GM12878 (cell line): ENCODE measurements at regions not wholly inside any gene's neighbourhood (a gene's known extent, or its start where the extent isn't known, plus 50 kb on each side); places are given as distances from the start of the nearest gene placed in this dataset.

Experiments
- ATAC-seq: fragments of 200-7000 bp; cut with Tn5 transposase; 3 replicates; pipeline ENCODE4 v1.9.1; 2020; ENCODE audit warnings: mild to moderate bottlenecking, moderate library complexity
- BruUV-seq: library from RNA; stranded (reverse); fragments of 400-500 nt; replicated peaks from 2 replicates; lab custom pipeline; 2021; lab: Mats Ljungman, UMichigan
- CTCF ChIA-PET: fragments of 300-600 bp; sonication (Branson Sonifier 250); formaldehyde crosslinking; extraction: SDS; loops from one replicate; lab custom pipeline; 2021; ENCODE audit warnings: inconsistent platforms; lab: Yijun Ruan, JAX
- POLR2A ChIA-PET: fragments of 350-600 bp; formaldehyde crosslinking; extraction: SDS; loops from one replicate; lab custom pipeline; 2021; ENCODE audit warnings: inconsistent platforms; lab: Charles Lee
- RAD21 ChIA-PET: fragments of 300-600 bp; sonication (Branson Sonifier 250); formaldehyde crosslinking; loops from one replicate; lab custom pipeline; 2023; ENCODE audit warnings: antibody characterized with exemption; ENCODE audit not compliant: unreplicated experiment; lab: Charles Lee
- SMC1A ChIA-PET: fragments of 300-600 bp; sonication (Branson Sonifier 250); formaldehyde crosslinking; loops from one replicate; lab custom pipeline; 2023; ENCODE audit not compliant: unreplicated experiment, uncharacterized antibody; lab: Charles Lee
- DNase-seq: peaks from one replicate; pipeline ENCODE4 v3.0.0-alpha.2; 2011; ENCODE audit warnings: low read depth, low spot score
- FAIRE-seq: peaks from 3 replicates; lab custom pipeline; 2011; peaks lifted over from hg19 to GRCh38; lab: Jason Lieb, UNC
- H2AFZ ChIP-seq: 2 replicates; pipeline ENCODE4 v1.6.0; 2011; ENCODE audit warnings: low read depth, low read length, control low read depth; ENCODE audit not compliant: control insufficient read depth
- H3K27ac ChIP-seq: 2 replicates; pipeline ENCODE4 v1.5.1; 2011; ENCODE audit warnings: control low read depth; ENCODE audit not compliant: control insufficient read depth, insufficient read depth
- H3K27me3 ChIP-seq, 2 experiments: replicated peaks in 1 of 2; 2 replicates each; pipeline versions ENCODE4 v1.6.0 to v1.6.1; 2011; ENCODE audit warnings: low read length in 1 of 2; ENCODE audit not compliant: control insufficient read depth in 2 of 2, insufficient read depth in 2 of 2
- H3K36me3 ChIP-seq, 2 experiments: 2 replicates each; pipeline ENCODE4 v1.5.1; 2011; ENCODE audit warnings: low read length in 1 of 2; ENCODE audit not compliant: control insufficient read depth in 2 of 2, insufficient read depth in 2 of 2
- H3K4me1 ChIP-seq: 2 replicates; pipeline ENCODE4 v1.6.1; 2011; ENCODE audit warnings: mild to moderate bottlenecking, low read length, moderate library complexity, mixed read lengths; ENCODE audit not compliant: control insufficient read depth, insufficient read depth
- H3K4me2 ChIP-seq: 2 replicates; pipeline ENCODE4 v1.6.0; 2011; ENCODE audit warnings: control low read depth; ENCODE audit not compliant: control insufficient read depth, insufficient read depth
- H3K4me3 ChIP-seq: fragments of 200-600 bp; sonication (generic); 2 replicates; pipeline ENCODE4 v1.5.1; 2016
- H3K79me2 ChIP-seq: 2 replicates; pipeline ENCODE4 v1.6.0; 2011; ENCODE audit warnings: low read length; ENCODE audit not compliant: control insufficient read depth, insufficient read depth
- H3K9ac ChIP-seq: 2 replicates; pipeline ENCODE4 v1.8.0; 2011; ENCODE audit warnings: low read length, control low read depth, mixed read lengths; ENCODE audit not compliant: control insufficient read depth, insufficient read depth
- H3K9me3 ChIP-seq: replicated peaks from 3 replicates; pipeline ENCODE4 v1.5.1; 2011; ENCODE audit warnings: mild to moderate bottlenecking, low read length; ENCODE audit not compliant: control insufficient read depth, insufficient read depth
- H4K20me1 ChIP-seq: 2 replicates; pipeline ENCODE4 v1.6.0; 2011; ENCODE audit not compliant: control insufficient read depth, insufficient read depth
- CTCF ChIP-seq, 3 experiments: IDR thresholded peaks in 2 of 3; conservative IDR thresholded peaks in 1 of 3; 2 replicates each; pipeline ENCODE4 v1.5.1; 2011; ENCODE audit warnings: low read depth in 3 of 3, low read length in 3 of 3, mild to moderate bottlenecking in 3 of 3, control low read depth in 2 of 3, moderate library complexity in 2 of 3, inconsistent platforms in 1 of 3, mixed read lengths in 1 of 3; ENCODE audit not compliant: control insufficient read depth in 2 of 3, insufficient read depth in 1 of 3; ENCODE audit errors: extremely low read depth in 1 of 3
- NR2F1 ChIP-seq: fragments of 450-650 bp; conservative IDR thresholded peaks from 2 replicates; pipeline ENCODE4 v1.6.1; 2017; ENCODE audit warnings: mild to moderate bottlenecking
- RELB ChIP-seq: fragments of 450-650 bp; IDR thresholded peaks from 2 replicates; pipeline ENCODE4 v1.6.1; 2017; ENCODE audit warnings: low read depth, mild to moderate bottlenecking, moderate library complexity
- WGBS: methylation state at CpG from one replicate; pipeline ENCODE4 v1.1.6; 2016; ENCODE audit warnings: low lambda C conversion rate; ENCODE audit not compliant: insufficient replicate concordance, insufficient coverage; ENCODE audit errors: missing lambda C conversion rate; 5-methylcytosine and 5-hydroxymethylcytosine counted together
- in situ Hi-C: fragments of 300-500 bp; cut with MboI; formaldehyde crosslinking; loops from 9 replicates; pipeline ENCODE4 v1.14.3; 2018; ENCODE audit warnings: mixed read lengths
- intact Hi-C: fragments of 100-400 bp; cut with micrococcal nuclease; formaldehyde crosslinking; loops from one replicate; pipeline ENCODE4 v1.14.2; 2022; ENCODE audit not compliant: unreplicated experiment
- TF ChIP-seq, protein P1 (sequence below): fragments of 450-650 bp; IDR thresholded peaks from 2 replicates; pipeline ENCODE4 v1.6.1; 2017; ENCODE audit warnings: antibody characterized with exemption, mild to moderate bottlenecking, moderate library complexity
- TF ChIP-seq, protein P2 (sequence below): fragments of 450-650 bp; IDR thresholded peaks from 2 replicates; pipeline ENCODE4 v1.6.1; 2016; ENCODE audit warnings: mild to moderate bottlenecking

- 0% methylated on average over 2 of the region's 2 CpGs for WGBS
- no peak; the same call in 2 of the 3 replicates for ATAC-seq
- Histone ChIP-seq H4K20me1 (no peaks in the 10 kb centered on the region), H3K4me1 (peaks cover 22% of the 10 kb centered on the region), H3K9me3 (no peaks in the 10 kb centered on the region; the same call in 2 of the 3 replicates), H3K27me3 (no peaks in the 10 kb centered on the region), H3K27ac (peak overlapping the region; percentile 54), H3K4me3 (0 out of 2 replicates have a peak overlapping the region, but pooled peaks have one; percentile 23), H3K9ac (peak overlapping the region; percentile 1; the same call in 1 of the 2 replicates)
- ChIA-PET POLR2A (interaction anchor here (0.6 to 3.9 kb wide), 10 partner anchors 8 to 382 kb away, joined by 3 to 27 read pairs (median 4); no protein-coding TSS in a partner anchor), CTCF (interaction anchor here (0.6 to 4.0 kb wide), 15 partner anchors 8 to 234 kb away, joined by 3 to 21 read pairs (median 5); no protein-coding TSS in a partner anchor), SMC1A (interaction anchor here (0.6 to 6.7 kb wide), 26 partner anchors 7 to 435 kb away, joined by 3 to 167 read pairs (median 6); no protein-coding TSS in a partner anchor)
- TSS peak; percentile 59 for BruUV-seq
- intact Hi-C loops (loop anchor here (1.0 to 5.0 kb wide), 5 partner anchors 14 to 181 kb away; partner anchors contain the start of gene LY86), in situ Hi-C loops (loop anchor here (5.0 kb wide), 1 partner anchor 74 kb away; no protein-coding TSS in a partner anchor)
- DNase-seq, result no peak
- peak; percentile 35 for FAIRE-seq
- TF ChIP-seq RELB, result no peak
- TF ChIP-seq, protein P1, sequence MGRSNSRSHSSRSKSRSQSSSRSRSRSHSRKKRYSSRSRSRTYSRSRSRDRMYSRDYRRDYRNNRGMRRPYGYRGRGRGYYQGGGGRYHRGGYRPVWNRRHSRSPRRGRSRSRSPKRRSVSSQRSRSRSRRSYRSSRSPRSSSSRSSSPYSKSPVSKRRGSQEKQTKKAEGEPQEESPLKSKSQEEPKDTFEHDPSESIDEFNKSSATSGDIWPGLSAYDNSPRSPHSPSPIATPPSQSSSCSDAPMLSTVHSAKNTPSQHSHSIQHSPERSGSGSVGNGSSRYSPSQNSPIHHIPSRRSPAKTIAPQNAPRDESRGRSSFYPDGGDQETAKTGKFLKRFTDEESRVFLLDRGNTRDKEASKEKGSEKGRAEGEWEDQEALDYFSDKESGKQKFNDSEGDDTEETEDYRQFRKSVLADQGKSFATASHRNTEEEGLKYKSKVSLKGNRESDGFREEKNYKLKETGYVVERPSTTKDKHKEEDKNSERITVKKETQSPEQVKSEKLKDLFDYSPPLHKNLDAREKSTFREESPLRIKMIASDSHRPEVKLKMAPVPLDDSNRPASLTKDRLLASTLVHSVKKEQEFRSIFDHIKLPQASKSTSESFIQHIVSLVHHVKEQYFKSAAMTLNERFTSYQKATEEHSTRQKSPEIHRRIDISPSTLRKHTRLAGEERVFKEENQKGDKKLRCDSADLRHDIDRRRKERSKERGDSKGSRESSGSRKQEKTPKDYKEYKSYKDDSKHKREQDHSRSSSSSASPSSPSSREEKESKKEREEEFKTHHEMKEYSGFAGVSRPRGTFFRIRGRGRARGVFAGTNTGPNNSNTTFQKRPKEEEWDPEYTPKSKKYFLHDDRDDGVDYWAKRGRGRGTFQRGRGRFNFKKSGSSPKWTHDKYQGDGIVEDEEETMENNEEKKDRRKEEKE, result no peak
- no peak for TF ChIP-seq NR2F1
- TF ChIP-seq, protein P2, sequence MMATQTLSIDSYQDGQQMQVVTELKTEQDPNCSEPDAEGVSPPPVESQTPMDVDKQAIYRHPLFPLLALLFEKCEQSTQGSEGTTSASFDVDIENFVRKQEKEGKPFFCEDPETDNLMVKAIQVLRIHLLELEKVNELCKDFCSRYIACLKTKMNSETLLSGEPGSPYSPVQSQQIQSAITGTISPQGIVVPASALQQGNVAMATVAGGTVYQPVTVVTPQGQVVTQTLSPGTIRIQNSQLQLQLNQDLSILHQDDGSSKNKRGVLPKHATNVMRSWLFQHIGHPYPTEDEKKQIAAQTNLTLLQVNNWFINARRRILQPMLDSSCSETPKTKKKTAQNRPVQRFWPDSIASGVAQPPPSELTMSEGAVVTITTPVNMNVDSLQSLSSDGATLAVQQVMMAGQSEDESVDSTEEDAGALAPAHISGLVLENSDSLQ, result peak; percentile 17; the same call in 1 of the 2 replicates
- TF ChIP-seq CTCF (IDR thresholded peaks at IDR 0.05 in 2 of 3, conservative IDR thresholded peaks at IDR 0.05 in 1 of 3; ENCODE audit: control insufficient read depth in 2 of 3, extremely low read depth in 1 of 3, insufficient read depth in 1 of 3, low read depth in 3 of 3, low read length in 3 of 3), result no peak
- TF ChIP-seq, all 136 proteins: peak for 1
- RAD21 ChIA-PET, result interaction anchor here (0.9 to 3.7 kb wide), 19 partner anchors 9 to 182 kb away, joined by 3 to 110 read pairs (median 5); partner anchors contain the start of genes F13A1 and LY86
- no peaks in the 10 kb centered on the region for H3K79me2 ChIP-seq
- peak overlapping the region; percentile 70 for H3K4me2 ChIP-seq
- H2AFZ ChIP-seq, result no peak overlapping the region
- no peaks in the 10 kb centered on the region for H3K36me3 ChIP-seq
Observed at GRCh38 chr6:6406715-6407070, 86.2 kb upstream of the F13A1 start.
